GM19023 (cell line): ENCODE measurements at regions not wholly inside any gene's neighbourhood (a gene's known extent, or its start where the extent isn't known, plus 50 kb on each side); places are given as distances from the start of the nearest gene placed in this dataset.
"Not testable (repeated sequence)": the region's sequence is repeated elsewhere in the genome, so short reads cannot be mapped to it uniquely, and the experiment has no call there.

Experiments used
- ATAC-seq: cut with Tn5 transposase; IDR thresholded peaks from one replicate; pipeline ENCODE4 v1.9.1; 2021; ENCODE audit warnings: mild to moderate bottlenecking, moderate library complexity; ENCODE audit not compliant: unreplicated experiment

- ATAC-seq, result not testable (repeated sequence)
These were observed 180.3 kb downstream of the TMEM121 start for GRCh38 chr14:105706701-105707019.

- ATAC-seq, result not testable (repeated sequence)
These were observed 180.7 kb downstream of the TMEM121 start for GRCh38 chr14:105707099-105707498.

- not testable (repeated sequence) for ATAC-seq
These were observed 181.4 kb downstream of the TMEM121 start for GRCh38 chr14:105707723-105708151.

GRCh38 chr14:105708251-105709134, 182.1 kb downstream of the TMEM121 start:
- not testable (repeated sequence) for ATAC-seq

- ATAC-seq, result no peak
These were observed 183.1 kb downstream of the TMEM121 start for GRCh38 chr14:105709281-105710118.

- no peak for ATAC-seq
These were observed 184.0 kb downstream of the TMEM121 start for GRCh38 chr14:105710119-105711043.

- no peak for ATAC-seq
These were observed 184.7 kb downstream of the TMEM121 start for GRCh38 chr14:105711044-105711620.

- no peak for ATAC-seq
These were observed 185.6 kb downstream of the TMEM121 start for GRCh38 chr14:105711841-105712460.

GRCh38 chr14:105712670-105713069, 186.3 kb downstream of the TMEM121 start:
- not testable (repeated sequence) for ATAC-seq

GRCh38 chr14:105713160-105713559, 186.8 kb downstream of the TMEM121 start:
- not testable (repeated sequence) for ATAC-seq

GRCh38 chr14:105713836-105714235, 187.5 kb downstream of the TMEM121 start:
- not testable (repeated sequence) for ATAC-seq

GRCh38 chr14:105718787-105719186, 192.4 kb downstream of the TMEM121 start:
- not testable (repeated sequence) for ATAC-seq

GRCh38 chr14:105720106-105720505, 193.7 kb downstream of the TMEM121 start:
- ATAC-seq, result not testable (repeated sequence)

- not testable (repeated sequence) for ATAC-seq
These were observed 194.6 kb downstream of the TMEM121 start for GRCh38 chr14:105720852-105721601.

- ATAC-seq, result not testable (repeated sequence)
These were observed 195.2 kb downstream of the TMEM121 start for GRCh38 chr14:105721602-105721970.

GRCh38 chr14:105721996-105722709, 195.8 kb downstream of the TMEM121 start:
- ATAC-seq, result not testable (repeated sequence)

- ATAC-seq, result not testable (repeated sequence)
These were observed 196.9 kb downstream of the TMEM121 start for GRCh38 chr14:105723271-105723670.

GRCh38 chr14:105723776-105724175, 197.4 kb downstream of the TMEM121 start:
- ATAC-seq, result not testable (repeated sequence)
